Heart left ventricle (tissue), 13 donors: ENCODE measurements at regions not wholly inside any gene's neighbourhood (a gene's known extent, or its start where the extent isn't known, plus 50 kb on each side); places are given as distances from the start of the nearest gene placed in this dataset.

Experiments used
- POLR2A ChIP-seq, 2 donors: fragments of 450-650 bp; IDR thresholded peaks; one replicate each; pipeline ENCODE4 v1.6.1; 2017; ENCODE audit warnings: antibody characterized with exemption in 2 of 2, mild to moderate bottlenecking in 2 of 2, moderate library complexity in 2 of 2
- TF ChIP-seq, protein P1 (sequence below), 12 donors: fragments of 200-600 bp; sonication (generic) in 4 of 12; IDR thresholded peaks; one replicate each; pipeline versions ENCODE4 v1.5.0 to v1.8.0; 2018 to 2022; ENCODE audit warnings: antibody characterized with exemption in 12 of 12, mild to moderate bottlenecking in 5 of 12
- donor health status: ischemic (EF 13 %, LVEDD 7.1; RV severe dilation, severe dysfunction).
- donor health status: DM: no; HTN: yes; CAD: no.
- donor health status: DM: no; HTN: no; CAD: no.
- donor health status: ischemic (EF 25% LVEDD 6.9; RV normal size, moderate dysfunction).
- donor health status: ischemic (EF 25% LVEDD 5.7; RV mildly dilated, moderate dysfunction).
- donor health status: ischemic (EF 35%, LVEDD 5.7; RV mildly dilated, moderate dysfunction).
- donor health status: nonischemic (EF 11% LVEDD 7.7; RV severe dilation, severe dysfunction).
- donor health status: DM: yes; HTN: yes; CAD: no.
- donor health status: PGD.
- donor health status: ischemic (EF 29% LVEDD 5.4; RV normal size, mild dysfunction).
- donor health status: nonischemic (EF 23%, LVEDD 6.1; RV moderate dilation, normal function).

- TF ChIP-seq, protein P1, sequence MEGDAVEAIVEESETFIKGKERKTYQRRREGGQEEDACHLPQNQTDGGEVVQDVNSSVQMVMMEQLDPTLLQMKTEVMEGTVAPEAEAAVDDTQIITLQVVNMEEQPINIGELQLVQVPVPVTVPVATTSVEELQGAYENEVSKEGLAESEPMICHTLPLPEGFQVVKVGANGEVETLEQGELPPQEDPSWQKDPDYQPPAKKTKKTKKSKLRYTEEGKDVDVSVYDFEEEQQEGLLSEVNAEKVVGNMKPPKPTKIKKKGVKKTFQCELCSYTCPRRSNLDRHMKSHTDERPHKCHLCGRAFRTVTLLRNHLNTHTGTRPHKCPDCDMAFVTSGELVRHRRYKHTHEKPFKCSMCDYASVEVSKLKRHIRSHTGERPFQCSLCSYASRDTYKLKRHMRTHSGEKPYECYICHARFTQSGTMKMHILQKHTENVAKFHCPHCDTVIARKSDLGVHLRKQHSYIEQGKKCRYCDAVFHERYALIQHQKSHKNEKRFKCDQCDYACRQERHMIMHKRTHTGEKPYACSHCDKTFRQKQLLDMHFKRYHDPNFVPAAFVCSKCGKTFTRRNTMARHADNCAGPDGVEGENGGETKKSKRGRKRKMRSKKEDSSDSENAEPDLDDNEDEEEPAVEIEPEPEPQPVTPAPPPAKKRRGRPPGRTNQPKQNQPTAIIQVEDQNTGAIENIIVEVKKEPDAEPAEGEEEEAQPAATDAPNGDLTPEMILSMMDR (IDR thresholded peaks at IDR 0.05): no peak
- TF ChIP-seq POLR2A (IDR thresholded peaks at IDR 0.05): no peak
Observed at GRCh38 chr13:102968572-102969228, 97.5 kb downstream of the SLC10A2 start.
